ENCODE measurements at regions not wholly inside any gene's neighbourhood (a gene's known extent, or its start where the extent isn't known, plus 50 kb on each side); places are given as distances from the start of the nearest gene placed in this dataset.
"Not testable (repeated sequence)": the region's sequence is repeated elsewhere in the genome, so short reads cannot be mapped to it uniquely, and the experiment has no call there.

DNA sequence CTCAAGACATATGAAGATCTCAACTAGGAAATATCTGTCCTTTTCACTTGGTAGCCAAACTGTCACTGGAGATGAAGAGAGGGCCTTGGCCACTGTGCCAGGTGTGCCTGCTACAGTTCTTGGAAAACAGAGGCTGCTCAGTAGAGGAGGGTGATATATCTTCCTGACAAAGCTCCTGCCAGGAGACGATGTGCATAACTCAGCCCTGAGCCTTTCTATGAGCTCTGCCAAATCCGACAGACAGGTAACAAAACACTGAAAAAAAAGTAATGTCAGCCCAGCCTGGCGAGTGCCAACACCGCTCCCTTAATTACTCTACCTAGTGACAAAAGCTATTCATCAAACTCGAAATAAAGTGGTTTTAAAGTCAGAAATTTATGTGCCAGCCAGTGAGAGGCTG is 123.2 kb downstream of the MFSD1 start:
- no peaks in the 10 kb centered on the region for H3K36me3 ChIP-seq (ENCODE audit: control insufficient read depth, insufficient read depth, low read length)
- H3K27me3 ChIP-seq (ENCODE audit: control insufficient read depth, insufficient read depth, low read length), result no peaks in the 10 kb centered on the region
- no peaks in the 10 kb centered on the region for H3K9me3 ChIP-seq (ENCODE audit: control insufficient read depth, insufficient read depth, low read length)
- H3K4me3 ChIP-seq (ENCODE audit: low read depth, low read length), result no peak overlapping the region
- no peak overlapping the region for H3K9ac ChIP-seq (ENCODE audit: low read depth, low read length)
- no peaks in the 10 kb centered on the region for H3K4me1 ChIP-seq (ENCODE audit: control insufficient read depth, insufficient read depth, low read length)

DNA sequence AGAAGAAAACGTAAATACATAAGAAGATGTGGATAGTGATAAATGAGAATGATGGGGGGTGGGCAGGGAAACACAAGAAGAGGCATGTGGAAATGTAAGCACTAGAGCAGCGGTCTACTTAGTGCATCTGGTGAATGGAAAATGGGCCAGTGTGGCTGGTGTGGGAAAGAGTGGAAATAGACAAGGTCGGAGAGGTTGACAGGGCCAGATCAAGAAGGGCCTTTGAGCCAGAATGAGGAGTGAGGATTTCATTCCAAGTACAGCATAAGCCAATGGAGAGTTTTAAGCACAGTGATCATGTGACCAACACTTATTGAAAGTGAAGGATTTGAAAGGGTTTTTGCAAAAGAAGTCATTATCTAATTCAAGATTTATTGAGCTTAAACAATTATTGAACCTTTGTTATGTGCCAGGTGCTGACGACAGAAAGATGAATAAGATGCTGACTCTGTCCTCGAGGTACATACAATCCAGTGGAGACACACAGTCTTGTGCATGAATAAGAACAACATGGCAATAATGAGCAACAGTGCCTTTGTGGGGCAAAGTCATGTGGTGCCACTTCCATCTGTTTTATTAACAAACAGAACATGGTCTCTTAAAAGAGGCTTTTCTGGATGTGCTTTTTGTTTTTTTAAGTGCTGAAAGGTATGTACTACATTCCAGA is 124.1 kb downstream of the MFSD1 start:
- Histone ChIP-seq H3K4me3 (ENCODE audit: low read depth, low read length) (no peak overlapping the region), H3K4me1 (ENCODE audit: control insufficient read depth, insufficient read depth, low read length) (no peaks in the 10 kb centered on the region), H3K9me3 (ENCODE audit: control insufficient read depth, insufficient read depth, low read length) (no peaks in the 10 kb centered on the region), H3K9ac (ENCODE audit: low read depth, low read length) (no peak overlapping the region), H3K27me3 (ENCODE audit: control insufficient read depth, insufficient read depth, low read length) (no peaks in the 10 kb centered on the region), H3K36me3 (ENCODE audit: control insufficient read depth, insufficient read depth, low read length) (no peaks in the 10 kb centered on the region)

DNA sequence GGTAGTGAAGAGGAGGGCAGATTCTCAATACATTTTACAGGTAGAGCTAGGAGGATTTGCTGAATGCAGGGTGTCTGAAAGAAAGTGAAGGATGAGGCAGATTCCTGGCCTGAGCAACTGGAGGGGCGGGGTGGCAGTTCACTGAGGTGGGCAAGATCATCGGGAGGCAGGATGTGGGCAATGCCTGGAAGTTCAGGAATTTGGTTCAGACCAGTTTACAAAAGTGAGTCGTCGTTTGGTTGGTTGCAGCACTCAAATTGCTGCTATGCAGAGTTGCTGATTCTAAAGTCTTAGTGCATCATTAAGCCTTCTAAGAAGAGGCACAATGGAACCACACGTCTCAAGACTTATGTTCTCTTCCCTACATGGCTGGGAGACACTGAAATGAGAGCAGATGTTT is 134.0 kb downstream of the MFSD1 start:
- Histone ChIP-seq H3K9ac (ENCODE audit: low read depth, low read length) (no peak overlapping the region), H3K4me1 (ENCODE audit: control insufficient read depth, insufficient read depth, low read length) (no peaks in the 10 kb centered on the region), H3K27me3 (ENCODE audit: control insufficient read depth, insufficient read depth, low read length) (no peaks in the 10 kb centered on the region), H3K9me3 (ENCODE audit: control insufficient read depth, insufficient read depth, low read length) (no peaks in the 10 kb centered on the region), H3K4me3 (ENCODE audit: low read depth, low read length) (no peak overlapping the region), H3K36me3 (ENCODE audit: control insufficient read depth, insufficient read depth, low read length) (no peaks in the 10 kb centered on the region)

DNA sequence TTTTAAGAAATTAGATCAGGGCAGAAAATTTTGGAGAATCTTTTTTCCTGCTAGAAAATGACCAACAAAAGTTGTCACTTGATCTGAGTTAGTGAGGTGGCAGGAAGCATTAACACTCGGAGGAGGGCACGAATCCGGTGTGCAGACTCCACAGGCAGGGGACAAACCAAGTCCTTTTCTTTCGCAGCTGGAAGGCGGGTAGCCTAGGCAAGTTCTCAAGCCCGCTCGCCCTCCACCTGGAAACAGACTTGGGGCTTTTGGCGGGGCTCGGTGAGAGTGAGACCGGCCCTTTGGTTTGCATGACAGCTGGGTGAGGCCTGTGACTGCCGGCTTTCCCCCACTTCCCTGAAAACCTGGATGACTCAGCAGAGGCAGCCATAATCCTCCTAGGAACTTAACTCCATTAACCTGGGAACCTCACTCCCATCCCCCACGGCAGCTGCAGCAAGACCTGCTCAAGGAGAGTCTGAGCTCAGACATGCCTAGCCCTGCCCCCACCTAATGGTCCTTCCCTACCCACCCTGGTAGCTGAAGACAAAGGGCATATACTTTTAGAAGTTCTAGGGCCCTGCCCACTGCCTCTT is 134.8 kb downstream of the MFSD1 start:
- Histone ChIP-seq H3K9ac (ENCODE audit: low read depth, low read length) (no peak overlapping the region), H3K4me1 (ENCODE audit: control insufficient read depth, insufficient read depth, low read length) (no peaks in the 10 kb centered on the region), H3K36me3 (ENCODE audit: control insufficient read depth, insufficient read depth, low read length) (no peaks in the 10 kb centered on the region), H3K9me3 (ENCODE audit: control insufficient read depth, insufficient read depth, low read length) (no peaks in the 10 kb centered on the region), H3K27me3 (ENCODE audit: control insufficient read depth, insufficient read depth, low read length) (no peaks in the 10 kb centered on the region), H3K4me3 (ENCODE audit: low read depth, low read length) (no peak overlapping the region)

DNA sequence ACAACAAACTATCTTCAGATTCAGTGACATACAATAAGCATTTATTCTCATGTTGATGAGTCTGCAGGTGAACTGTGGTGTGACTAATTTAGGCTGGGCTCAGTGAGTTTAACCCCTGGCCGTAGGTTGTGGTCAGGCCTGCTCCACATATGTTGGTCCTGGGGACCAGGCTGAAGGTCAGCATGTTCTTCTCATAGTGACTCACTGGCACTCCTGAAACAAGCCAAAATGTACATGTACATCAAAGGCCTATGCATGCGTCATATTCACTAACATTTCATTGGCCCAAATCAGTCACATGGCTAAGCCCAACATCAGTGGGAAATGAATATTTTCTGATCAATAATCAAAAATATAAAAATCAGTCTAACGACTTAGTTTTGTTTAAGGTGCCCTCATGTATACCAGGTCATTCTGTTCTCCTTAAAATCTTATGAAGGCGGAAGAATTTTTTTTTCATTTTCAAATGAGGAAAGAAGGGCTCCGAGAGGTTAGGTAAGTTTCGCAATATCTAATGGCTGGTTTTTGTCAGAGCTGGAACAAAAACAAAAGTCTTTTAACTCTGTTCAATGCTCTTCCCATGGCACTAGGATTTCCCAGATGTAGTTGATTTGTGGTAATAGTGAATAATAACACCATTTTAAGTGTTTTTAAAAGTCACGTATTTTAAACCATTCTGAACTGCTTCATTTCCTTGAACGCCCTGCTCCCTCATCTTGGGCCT is 148.5 kb downstream of the MFSD1 start:
- no peaks in the 10 kb centered on the region for H3K27me3 ChIP-seq (ENCODE audit: control insufficient read depth, insufficient read depth, low read length)
- no peaks in the 10 kb centered on the region for H3K4me1 ChIP-seq (ENCODE audit: control insufficient read depth, insufficient read depth, low read length)
- H3K9me3 ChIP-seq (ENCODE audit: control insufficient read depth, insufficient read depth, low read length), result no peaks in the 10 kb centered on the region
- H3K9ac ChIP-seq (ENCODE audit: low read depth, low read length), result no peak overlapping the region
- no peaks in the 10 kb centered on the region for H3K36me3 ChIP-seq (ENCODE audit: control insufficient read depth, insufficient read depth, low read length)
- H3K4me3 ChIP-seq (ENCODE audit: low read depth, low read length), result no peak overlapping the region

DNA sequence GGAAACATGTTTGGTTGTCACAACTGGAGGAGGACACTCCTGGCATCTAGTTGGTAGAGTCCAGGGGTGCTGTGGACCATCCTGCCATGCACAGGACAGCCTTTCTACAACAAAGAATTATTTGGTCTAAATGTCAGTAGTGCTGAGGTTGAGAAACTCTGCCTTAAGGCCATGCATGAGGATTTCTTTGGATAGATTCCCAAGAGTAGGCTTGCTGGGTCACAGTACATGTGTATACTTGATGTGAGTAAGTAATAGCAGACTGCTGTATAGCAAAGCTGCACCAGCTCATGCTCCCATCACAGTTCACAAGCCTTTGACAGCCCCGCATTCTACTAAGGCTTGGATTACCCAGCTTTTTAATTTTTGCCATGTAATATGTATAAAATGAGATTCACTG is 151.3 kb downstream of the MFSD1 start:
- H3K4me3 ChIP-seq (ENCODE audit: low read depth, low read length), result no peak overlapping the region
- H3K4me1 ChIP-seq (ENCODE audit: control insufficient read depth, insufficient read depth, low read length), result no peaks in the 10 kb centered on the region
- no peaks in the 10 kb centered on the region for H3K9me3 ChIP-seq (ENCODE audit: control insufficient read depth, insufficient read depth, low read length)
- no peak overlapping the region for H3K9ac ChIP-seq (ENCODE audit: low read depth, low read length)
- H3K27me3 ChIP-seq (ENCODE audit: control insufficient read depth, insufficient read depth, low read length), result no peaks in the 10 kb centered on the region
- H3K36me3 ChIP-seq (ENCODE audit: control insufficient read depth, insufficient read depth, low read length), result no peaks in the 10 kb centered on the region

DNA sequence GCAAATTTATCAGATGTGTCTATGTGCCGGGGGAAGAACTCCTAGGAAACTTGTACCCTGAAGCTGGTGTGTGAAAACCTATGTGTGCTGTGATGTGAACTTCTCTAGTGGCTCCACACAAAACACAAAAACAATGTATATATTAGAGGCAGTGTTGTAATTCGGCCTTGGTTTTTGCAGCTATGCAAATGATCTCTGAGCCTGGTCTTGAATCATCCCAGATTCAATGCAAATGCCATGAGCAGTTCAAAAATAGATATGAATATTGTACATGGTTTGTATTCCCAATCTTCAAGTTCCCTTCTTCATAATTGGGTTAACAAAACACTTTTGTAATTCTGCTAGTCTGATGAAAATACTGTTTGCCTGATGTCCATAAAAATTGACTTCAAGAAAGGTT is 152.6 kb downstream of the MFSD1 start:
- Histone ChIP-seq H3K9me3 (ENCODE audit: control insufficient read depth, insufficient read depth, low read length) (no peaks in the 10 kb centered on the region), H3K4me1 (ENCODE audit: control insufficient read depth, insufficient read depth, low read length) (no peaks in the 10 kb centered on the region), H3K9ac (ENCODE audit: low read depth, low read length) (no peak overlapping the region), H3K36me3 (ENCODE audit: control insufficient read depth, insufficient read depth, low read length) (no peaks in the 10 kb centered on the region), H3K4me3 (ENCODE audit: low read depth, low read length) (no peak overlapping the region), H3K27me3 (ENCODE audit: control insufficient read depth, insufficient read depth, low read length) (no peaks in the 10 kb centered on the region)

DNA sequence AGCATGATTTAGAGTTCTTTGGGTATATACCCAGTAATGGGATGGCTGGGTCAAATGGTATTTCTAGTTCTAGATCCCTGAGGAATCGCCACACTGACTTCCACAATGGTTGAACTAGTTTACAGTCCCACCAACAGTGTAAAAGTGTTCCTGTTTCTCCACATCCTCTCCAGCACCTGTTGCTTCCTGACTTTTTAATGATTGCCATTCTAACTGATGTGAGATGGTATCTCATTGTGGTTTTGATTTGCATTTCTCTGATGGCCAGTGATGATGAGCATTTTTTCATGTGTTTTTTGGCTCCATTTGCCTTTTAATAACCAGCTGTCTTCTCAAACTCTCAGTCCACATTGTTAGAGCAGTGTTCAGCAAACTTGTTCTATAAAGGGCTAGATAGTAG is 155.9 kb downstream of the MFSD1 start:
- not testable (repeated sequence) for H3K36me3 ChIP-seq (ENCODE audit: control insufficient read depth, insufficient read depth, low read length); H3K4me3 ChIP-seq (ENCODE audit: low read depth, low read length); H3K9me3 ChIP-seq (ENCODE audit: control insufficient read depth, insufficient read depth, low read length); H3K9ac ChIP-seq (ENCODE audit: low read depth, low read length); H3K27me3 ChIP-seq (ENCODE audit: control insufficient read depth, insufficient read depth, low read length)
- H3K4me1 ChIP-seq (ENCODE audit: control insufficient read depth, insufficient read depth, low read length), result peaks cover 16% of the 10 kb centered on the region

DNA sequence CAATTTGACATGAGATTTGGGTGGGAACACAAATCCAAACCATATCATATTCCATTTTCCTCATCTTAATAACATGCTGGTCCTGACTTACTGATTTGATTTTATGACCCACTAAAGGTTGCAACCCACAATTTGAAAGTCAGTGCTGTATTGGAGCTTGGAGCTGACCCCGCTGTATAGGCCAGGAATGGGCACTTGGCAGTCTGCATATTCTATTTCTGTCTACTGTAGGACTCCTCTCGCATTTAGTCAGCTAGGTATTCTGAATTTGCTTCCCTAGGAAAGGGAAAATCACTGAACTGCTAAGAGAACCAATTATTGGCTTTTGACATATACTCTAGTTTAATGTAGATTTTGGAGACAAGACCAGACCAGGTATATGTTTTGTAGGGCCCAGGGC is 157.0 kb downstream of the MFSD1 start:
- Histone ChIP-seq H3K4me1 (ENCODE audit: control insufficient read depth, insufficient read depth, low read length) (peaks cover 16% of the 10 kb centered on the region), H3K9ac (ENCODE audit: low read depth, low read length) (no peak overlapping the region), H3K36me3 (ENCODE audit: control insufficient read depth, insufficient read depth, low read length) (no peaks in the 10 kb centered on the region), H3K4me3 (ENCODE audit: low read depth, low read length) (no peak overlapping the region), H3K9me3 (ENCODE audit: control insufficient read depth, insufficient read depth, low read length) (no peaks in the 10 kb centered on the region), H3K27me3 (ENCODE audit: control insufficient read depth, insufficient read depth, low read length) (no peaks in the 10 kb centered on the region)

DNA sequence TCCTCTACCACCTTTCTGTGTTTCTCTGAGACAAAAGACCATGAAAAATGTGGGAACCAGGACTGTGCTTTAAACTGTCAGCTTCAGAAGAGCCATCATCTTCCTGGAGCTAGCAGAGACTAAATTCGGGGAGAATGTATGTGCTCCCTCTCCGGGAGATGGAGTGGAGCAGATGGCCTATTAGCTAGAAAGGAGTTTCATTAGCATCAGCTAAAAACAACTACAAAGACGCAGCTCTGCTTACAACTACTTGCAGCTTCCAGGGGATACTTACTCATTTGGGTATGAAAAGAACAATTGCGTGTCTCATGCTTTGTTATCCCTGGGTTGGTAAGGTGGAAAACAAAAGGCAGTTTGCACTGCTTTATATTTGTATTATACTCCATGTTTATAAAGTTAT is 159.6 kb downstream of the MFSD1 start:
- no peak overlapping the region for H3K4me3 ChIP-seq (ENCODE audit: low read depth, low read length)
- H3K36me3 ChIP-seq (ENCODE audit: control insufficient read depth, insufficient read depth, low read length), result no peaks in the 10 kb centered on the region
- H3K9me3 ChIP-seq (ENCODE audit: control insufficient read depth, insufficient read depth, low read length), result no peaks in the 10 kb centered on the region
- peaks cover 16% of the 10 kb centered on the region for H3K4me1 ChIP-seq (ENCODE audit: control insufficient read depth, insufficient read depth, low read length)
- no peaks in the 10 kb centered on the region for H3K27me3 ChIP-seq (ENCODE audit: control insufficient read depth, insufficient read depth, low read length)
- H3K9ac ChIP-seq (ENCODE audit: low read depth, low read length), result no peak overlapping the region

DNA sequence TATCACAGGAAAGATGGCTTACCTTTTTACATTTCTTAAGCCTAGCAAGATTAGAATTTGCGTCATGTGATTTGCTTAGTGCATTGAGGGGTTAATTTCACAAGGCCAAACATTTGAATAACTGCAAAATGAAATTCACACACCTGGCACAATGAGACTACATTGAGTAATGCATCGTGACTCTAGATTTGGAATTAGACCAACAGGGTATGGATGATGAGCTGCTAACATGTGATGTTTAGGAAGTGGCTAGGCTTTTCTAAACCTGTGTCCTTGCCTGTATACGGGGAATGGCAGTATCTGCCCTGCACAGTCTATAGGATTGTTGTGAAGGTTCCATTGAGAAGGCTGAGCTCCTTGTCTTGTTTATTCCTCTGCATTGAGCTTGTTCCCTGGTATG is 160.1 kb downstream of the MFSD1 start:
- no peaks in the 10 kb centered on the region for H3K9me3 ChIP-seq (ENCODE audit: control insufficient read depth, insufficient read depth, low read length)
- H3K27me3 ChIP-seq (ENCODE audit: control insufficient read depth, insufficient read depth, low read length), result no peaks in the 10 kb centered on the region
- peaks cover 16% of the 10 kb centered on the region for H3K4me1 ChIP-seq (ENCODE audit: control insufficient read depth, insufficient read depth, low read length)
- H3K9ac ChIP-seq (ENCODE audit: low read depth, low read length), result no peak overlapping the region
- no peaks in the 10 kb centered on the region for H3K36me3 ChIP-seq (ENCODE audit: control insufficient read depth, insufficient read depth, low read length)
- H3K4me3 ChIP-seq (ENCODE audit: low read depth, low read length), result no peak overlapping the region

DNA sequence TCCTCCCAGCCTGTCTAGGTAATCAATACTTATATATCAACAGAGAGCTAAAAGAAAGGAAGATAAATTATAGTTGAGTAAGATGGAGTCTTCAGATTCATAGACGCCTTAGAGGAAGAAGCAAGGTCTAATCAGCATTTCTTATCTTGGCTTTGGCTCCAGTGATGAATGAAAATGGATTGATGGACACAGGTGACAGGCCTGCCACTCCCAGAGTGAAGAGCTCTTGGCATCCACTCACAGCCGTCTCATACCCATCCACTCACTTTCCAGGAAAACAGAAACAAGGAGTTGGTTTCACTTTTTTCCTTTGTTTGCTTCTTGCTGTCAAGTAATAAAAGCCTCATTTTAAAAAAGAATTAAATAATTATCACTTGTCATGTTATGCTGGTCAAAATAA is 168.2 kb downstream of the MFSD1 start:
- Histone ChIP-seq H3K9me3 (ENCODE audit: control insufficient read depth, insufficient read depth, low read length) (no peaks in the 10 kb centered on the region), H3K9ac (ENCODE audit: low read depth, low read length) (no peak overlapping the region), H3K4me1 (ENCODE audit: control insufficient read depth, insufficient read depth, low read length) (no peaks in the 10 kb centered on the region), H3K27me3 (ENCODE audit: control insufficient read depth, insufficient read depth, low read length) (no peaks in the 10 kb centered on the region), H3K36me3 (ENCODE audit: control insufficient read depth, insufficient read depth, low read length) (no peaks in the 10 kb centered on the region), H3K4me3 (ENCODE audit: low read depth, low read length) (no peak overlapping the region)
